ENCODE measurements at regions not wholly inside any gene's neighbourhood (a gene's known extent, or its start where the extent isn't known, plus 50 kb on each side); places are given as distances from the start of the nearest gene placed in this dataset.

DNA sequence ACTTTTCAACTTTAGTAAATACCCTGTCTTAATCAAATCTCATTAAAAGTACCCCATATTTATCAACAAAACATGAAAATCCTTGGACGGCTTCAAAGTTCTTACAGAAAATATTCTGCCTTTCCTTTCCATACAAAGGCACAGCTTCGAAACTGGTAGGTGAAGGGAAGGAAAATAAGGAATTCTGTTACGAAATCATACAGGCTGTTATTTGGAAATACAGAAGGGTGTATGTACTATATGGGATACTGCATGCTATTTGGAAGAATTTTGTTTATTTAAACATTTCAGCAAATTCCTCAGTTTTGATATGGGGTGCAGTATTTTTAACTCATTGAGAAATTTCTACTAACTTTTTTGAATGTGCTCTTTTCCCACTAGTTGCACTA, 138.4 kb upstream of the BTN3A2 start:
- TF ChIP-seq EZH2 (IDR thresholded peaks at IDR 0.05; ENCODE audit: borderline replicate concordance, low read depth, low read length, poor library complexity, severe bottlenecking) = no peak
- TF ChIP-seq, protein P1, sequence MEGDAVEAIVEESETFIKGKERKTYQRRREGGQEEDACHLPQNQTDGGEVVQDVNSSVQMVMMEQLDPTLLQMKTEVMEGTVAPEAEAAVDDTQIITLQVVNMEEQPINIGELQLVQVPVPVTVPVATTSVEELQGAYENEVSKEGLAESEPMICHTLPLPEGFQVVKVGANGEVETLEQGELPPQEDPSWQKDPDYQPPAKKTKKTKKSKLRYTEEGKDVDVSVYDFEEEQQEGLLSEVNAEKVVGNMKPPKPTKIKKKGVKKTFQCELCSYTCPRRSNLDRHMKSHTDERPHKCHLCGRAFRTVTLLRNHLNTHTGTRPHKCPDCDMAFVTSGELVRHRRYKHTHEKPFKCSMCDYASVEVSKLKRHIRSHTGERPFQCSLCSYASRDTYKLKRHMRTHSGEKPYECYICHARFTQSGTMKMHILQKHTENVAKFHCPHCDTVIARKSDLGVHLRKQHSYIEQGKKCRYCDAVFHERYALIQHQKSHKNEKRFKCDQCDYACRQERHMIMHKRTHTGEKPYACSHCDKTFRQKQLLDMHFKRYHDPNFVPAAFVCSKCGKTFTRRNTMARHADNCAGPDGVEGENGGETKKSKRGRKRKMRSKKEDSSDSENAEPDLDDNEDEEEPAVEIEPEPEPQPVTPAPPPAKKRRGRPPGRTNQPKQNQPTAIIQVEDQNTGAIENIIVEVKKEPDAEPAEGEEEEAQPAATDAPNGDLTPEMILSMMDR (conservative IDR thresholded peaks at IDR 0.05; ENCODE audit: low read depth, low read length) = no peak

Data from A673 (cell line).